ENCODE measurements at regions not wholly inside any gene's neighbourhood (a gene's known extent, or its start where the extent isn't known, plus 50 kb on each side); places are given as distances from the start of the nearest gene placed in this dataset.

DNA sequence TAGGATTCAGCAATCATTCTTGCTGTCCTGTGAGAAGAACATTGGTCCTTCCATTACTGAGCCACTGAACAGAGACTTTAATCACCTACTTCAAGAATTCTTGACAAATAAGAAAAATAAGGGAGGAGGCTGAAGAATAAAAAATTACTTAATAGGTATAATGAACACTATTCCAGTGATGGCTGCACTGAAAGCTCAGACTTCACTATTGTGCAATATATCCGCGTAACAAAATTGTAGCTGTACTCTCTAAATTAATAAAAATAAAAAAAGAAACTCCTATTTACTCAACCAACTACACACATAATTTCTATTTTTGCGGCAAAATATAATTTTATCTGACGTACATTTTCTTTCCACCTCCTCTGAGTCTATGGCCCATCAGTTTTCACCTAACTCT is 2441.0 kb downstream of the PCDH7 start:
- no peak for TF ChIP-seq POLR2A (IDR thresholded peaks at IDR 0.05)
- TF ChIP-seq, protein P1, sequence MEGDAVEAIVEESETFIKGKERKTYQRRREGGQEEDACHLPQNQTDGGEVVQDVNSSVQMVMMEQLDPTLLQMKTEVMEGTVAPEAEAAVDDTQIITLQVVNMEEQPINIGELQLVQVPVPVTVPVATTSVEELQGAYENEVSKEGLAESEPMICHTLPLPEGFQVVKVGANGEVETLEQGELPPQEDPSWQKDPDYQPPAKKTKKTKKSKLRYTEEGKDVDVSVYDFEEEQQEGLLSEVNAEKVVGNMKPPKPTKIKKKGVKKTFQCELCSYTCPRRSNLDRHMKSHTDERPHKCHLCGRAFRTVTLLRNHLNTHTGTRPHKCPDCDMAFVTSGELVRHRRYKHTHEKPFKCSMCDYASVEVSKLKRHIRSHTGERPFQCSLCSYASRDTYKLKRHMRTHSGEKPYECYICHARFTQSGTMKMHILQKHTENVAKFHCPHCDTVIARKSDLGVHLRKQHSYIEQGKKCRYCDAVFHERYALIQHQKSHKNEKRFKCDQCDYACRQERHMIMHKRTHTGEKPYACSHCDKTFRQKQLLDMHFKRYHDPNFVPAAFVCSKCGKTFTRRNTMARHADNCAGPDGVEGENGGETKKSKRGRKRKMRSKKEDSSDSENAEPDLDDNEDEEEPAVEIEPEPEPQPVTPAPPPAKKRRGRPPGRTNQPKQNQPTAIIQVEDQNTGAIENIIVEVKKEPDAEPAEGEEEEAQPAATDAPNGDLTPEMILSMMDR (IDR thresholded peaks at IDR 0.05) = no peak
